Parathyroid adenoma (tissue), 2 donors: ENCODE measurements at regions not wholly inside any gene's neighbourhood (a gene's known extent, or its start where the extent isn't known, plus 50 kb on each side); places are given as distances from the start of the nearest gene placed in this dataset.
"Not testable (repeated sequence)": the region's sequence is repeated elsewhere in the genome, so short reads cannot be mapped to it uniquely, and the experiment has no call there.

ENCODE experiments used
- H2AFZ ChIP-seq: fragments of 300-600 bp; sonication (generic); one replicate; pipeline ENCODE4 v1.7.0; 2017; ENCODE audit warnings: antibody characterized with exemption, mild to moderate bottlenecking
- H3K27ac ChIP-seq: fragments of 300-600 bp; sonication (generic); one replicate; pipeline ENCODE4 v1.7.0; 2017
- H3K27me3 ChIP-seq: fragments of 300-600 bp; sonication (generic); one replicate; pipeline ENCODE4 v1.7.0; 2017; ENCODE audit warnings: low read length; ENCODE audit not compliant: control insufficient read depth, insufficient read depth
- H3K36me3 ChIP-seq: fragments of 300-600 bp; sonication (generic); one replicate; pipeline ENCODE4 v1.7.0; 2017; ENCODE audit warnings: low read length; ENCODE audit not compliant: control insufficient read depth, insufficient read depth
- H3K4me1 ChIP-seq: fragments of 300-600 bp; sonication (generic); one replicate; pipeline ENCODE4 v1.7.0; 2017; ENCODE audit warnings: control low read depth
- H3K4me2 ChIP-seq: fragments of 300-600 bp; sonication (generic); one replicate; pipeline ENCODE4 v1.7.0; 2017; ENCODE audit warnings: low read length
- H3K4me3 ChIP-seq: fragments of 300-600 bp; sonication (generic); one replicate; pipeline ENCODE4 v1.7.0; 2017; ENCODE audit warnings: low read depth, low read length
- H3K79me2 ChIP-seq: fragments of 300-600 bp; sonication (generic); one replicate; pipeline ENCODE4 v1.7.0; 2017; ENCODE audit warnings: control low read depth
- H3K9ac ChIP-seq: fragments of 300-600 bp; sonication (generic); one replicate; pipeline ENCODE4 v1.7.0; 2017; ENCODE audit warnings: mild to moderate bottlenecking
- H3K9me3 ChIP-seq: fragments of 300-600 bp; sonication (generic); one replicate; pipeline ENCODE4 v1.7.0; 2017; ENCODE audit warnings: low read length; ENCODE audit not compliant: control insufficient read depth
- CTCF ChIP-seq: fragments of 300-600 bp; sonication (generic); IDR thresholded peaks from one replicate; pipeline ENCODE4 v1.7.0; 2017; ENCODE audit warnings: antibody characterized with exemption, mild to moderate bottlenecking
- donor health status: primary hyperparathyroidism.

- H3K4me1 ChIP-seq = no peaks in the 10 kb centered on the region
- no peaks in the 10 kb centered on the region for H3K27me3 ChIP-seq
- H3K4me3 ChIP-seq = no peak overlapping the region
- H3K9ac ChIP-seq = no peak overlapping the region
- H3K36me3 ChIP-seq = no peaks in the 10 kb centered on the region
- H3K79me2 ChIP-seq = no peaks in the 10 kb centered on the region
- H3K27ac ChIP-seq = no peak overlapping the region
- H2AFZ ChIP-seq = no peak overlapping the region
- TF ChIP-seq CTCF = no peak
- no peak overlapping the region for H3K4me2 ChIP-seq
- H3K9me3 ChIP-seq = no peaks in the 10 kb centered on the region
These were observed 205.7 kb upstream of the MAOA start for GRCh38 chrX:43450355-43450754.

GRCh38 chrX:43451976-43452686 lies 204.0 kb upstream of the MAOA start:
- H3K79me2 ChIP-seq, H3K4me3 ChIP-seq, H3K9ac ChIP-seq, H3K36me3 ChIP-seq, H3K27me3 ChIP-seq, H3K9me3 ChIP-seq, H3K4me2 ChIP-seq, H2AFZ ChIP-seq, H3K27ac ChIP-seq, H3K4me1 ChIP-seq: not testable (repeated sequence)

- H3K9ac ChIP-seq = no peak overlapping the region
- H3K79me2 ChIP-seq = no peaks in the 10 kb centered on the region
- no peak for TF ChIP-seq CTCF
- no peak overlapping the region for H2AFZ ChIP-seq
- H3K4me3 ChIP-seq = no peak overlapping the region
- no peak overlapping the region for H3K4me2 ChIP-seq
- no peaks in the 10 kb centered on the region for H3K27me3 ChIP-seq
- H3K36me3 ChIP-seq = no peaks in the 10 kb centered on the region
- H3K27ac ChIP-seq = no peak overlapping the region
- H3K9me3 ChIP-seq = no peaks in the 10 kb centered on the region
- H3K4me1 ChIP-seq = no peaks in the 10 kb centered on the region
These were observed 200.0 kb upstream of the MAOA start for GRCh38 chrX:43456063-43456462.

GRCh38 chrX:43456906-43457305 lies 199.2 kb upstream of the MAOA start:
- H3K27me3 ChIP-seq = no peaks in the 10 kb centered on the region
- H3K4me3 ChIP-seq = no peak overlapping the region

GRCh38 chrX:43467608-43468234 lies 188.4 kb upstream of the MAOA start:
- Histone ChIP-seq H3K4me3 (no peak overlapping the region), H3K79me2 (no peaks in the 10 kb centered on the region), H3K9me3 (no peaks in the 10 kb centered on the region), H3K36me3 (no peaks in the 10 kb centered on the region), H3K9ac (no peak overlapping the region), H2AFZ (no peak overlapping the region), H3K27me3 (no peaks in the 10 kb centered on the region), H3K27ac (no peak overlapping the region), H3K4me1 (no peaks in the 10 kb centered on the region), H3K4me2 (no peak overlapping the region)
- TF ChIP-seq CTCF = no peak

More at GRCh38 chrX:43456906-43457305, 199.2 kb upstream of the MAOA start:
- Histone ChIP-seq H2AFZ (no peak overlapping the region), H3K4me2 (no peak overlapping the region), H3K27ac (no peak overlapping the region), H3K9ac (no peak overlapping the region), H3K9me3 (no peaks in the 10 kb centered on the region), H3K36me3 (no peaks in the 10 kb centered on the region), H3K79me2 (no peaks in the 10 kb centered on the region), H3K4me1 (no peaks in the 10 kb centered on the region)
- TF ChIP-seq CTCF = no peak
